HCT116 (cell line): ENCODE measurements at regions not wholly inside any gene's neighbourhood (a gene's known extent, or its start where the extent isn't known, plus 50 kb on each side); places are given as distances from the start of the nearest gene placed in this dataset.

Source experiments
- ATAC-seq: fragments of 200-7000 bp; cut with Tn5 transposase; 2 replicates; pipeline ENCODE4 v1.9.1; 2020; ENCODE audit warnings: mild to moderate bottlenecking, moderate library complexity
- BruUV-seq: library from RNA; stranded (reverse); fragments of 400-500 nt; replicated peaks from 2 replicates; lab custom pipeline; 2021; lab: Mats Ljungman, UMichigan
- CTCF ChIA-PET: fragments of 300-600 bp; sonication (Branson Sonifier 250); formaldehyde crosslinking; loops from one replicate; lab custom pipeline; 2021; ENCODE audit warnings: antibody characterized with exemption; lab: Charles Lee
- POLR2A ChIA-PET: fragments of 300-600, 350-600 bp; sonication (Branson Sonifier 250); formaldehyde crosslinking; loops from one replicate; lab custom pipeline; 2021; ENCODE audit warnings: antibody characterized with exemption; lab: Charles Lee
- RAD21 ChIA-PET, 2 experiments: fragments of 300-600 bp; sonication (Branson Sonifier 250); formaldehyde crosslinking; loops; one replicate each; lab custom pipeline; 2023; ENCODE audit warnings: low total read pairs in 2 of 2; ENCODE audit not compliant: uncharacterized antibody in 2 of 2, unreplicated experiment in 2 of 2, low non-redundant PET in 1 of 2; lab: Charles Lee
- DNase-seq: peaks from one replicate; pipeline ENCODE4 v3.0.0-alpha.2; 2010; ENCODE audit warnings: low read depth, low spot score
- H2AFZ ChIP-seq: fragments of 200-600 bp; shearing (Covaris generic), sonication (generic); 2 replicates; pipeline ENCODE4 v1.6.1; 2017; ENCODE audit warnings: low read depth, mixed run types, mixed read lengths, antibody characterized with exemption, low read length; ENCODE audit not compliant: poor library complexity, severe bottlenecking
- H3K27ac ChIP-seq: 2 replicates; pipeline ENCODE4 v1.5.1; 2012; ENCODE audit warnings: low read depth, low read length
- H3K27me3 ChIP-seq: fragments of 200-600 bp; sonication (generic); 2 replicates; pipeline ENCODE4 v1.6.1; 2016; ENCODE audit warnings: mixed run types, low read length, mixed read lengths; ENCODE audit not compliant: insufficient read depth
- H3K36me3 ChIP-seq, 2 experiments: fragments of 200-500 bp in 1 of 2; fragments of 200-600 bp in 1 of 2; sonication (Bioruptor generic) in 1 of 2; sonication (generic) in 1 of 2; 2 replicates each; pipeline versions ENCODE4 v1.5.1 to v1.6.1; 2014 to 2016; ENCODE audit warnings: low read length in 2 of 2, inconsistent platforms in 1 of 2, mixed read lengths in 1 of 2, mixed run types in 1 of 2; ENCODE audit not compliant: insufficient read depth in 2 of 2, control insufficient read depth in 1 of 2
- H3K4me1 ChIP-seq, 2 experiments: fragments of 200-600 bp in 1 of 2; sonication (generic) in 1 of 2; 2 replicates each; pipeline versions ENCODE4 v1.5.1 to v1.6.1; 2012 to 2017; ENCODE audit warnings: low read length in 2 of 2, inconsistent platforms in 1 of 2, mild to moderate bottlenecking in 1 of 2, mixed read lengths in 1 of 2, mixed run types in 1 of 2, moderate library complexity in 1 of 2; ENCODE audit not compliant: insufficient read depth in 2 of 2, control insufficient read depth in 1 of 2
- H3K4me2 ChIP-seq: fragments of 200-600 bp; sonication (generic); 2 replicates; pipeline ENCODE4 v1.6.1; 2017; ENCODE audit warnings: mixed run types, low read length, mixed read lengths
- H3K4me3 ChIP-seq, 2 experiments: fragments of 200-600 bp in 1 of 2; sonication (generic) in 1 of 2; replicated peaks in 1 of 2; 2 replicates each; pipeline ENCODE4 v1.5.1; 2011 to 2016; ENCODE audit warnings: low read length in 2 of 2, control low read depth in 1 of 2, low read depth in 1 of 2, mild to moderate bottlenecking in 1 of 2, mixed read lengths in 1 of 2, mixed run types in 1 of 2
- H3K79me2 ChIP-seq: fragments of 200-600 bp; sonication (generic); 2 replicates; pipeline ENCODE4 v1.6.1; 2017; ENCODE audit warnings: mild to moderate bottlenecking, mixed run types, low read length, moderate library complexity, mixed read lengths; ENCODE audit not compliant: insufficient read depth
- H3K9ac ChIP-seq: fragments of 200-600 bp; sonication (generic); 2 replicates; pipeline ENCODE4 v1.6.1; 2016; ENCODE audit warnings: low read length, mixed read lengths
- H3K9me2 ChIP-seq: fragments of 200-600 bp; sonication (generic), shearing (Covaris generic); 2 replicates; pipeline ENCODE4 v1.6.1; 2017; ENCODE audit warnings: mixed run types, mild to moderate bottlenecking, moderate library complexity; ENCODE audit not compliant: insufficient read depth
- H3K9me3 ChIP-seq, 2 experiments: fragments of 200-500 bp in 1 of 2; fragments of 200-600 bp in 1 of 2; sonication (Bioruptor generic) in 1 of 2; sonication (generic) in 1 of 2; 2 replicates each; pipeline ENCODE4 v1.6.1; 2014 to 2017; ENCODE audit warnings: low read length in 2 of 2, mixed read lengths in 2 of 2, inconsistent platforms in 1 of 2, low read depth in 1 of 2, mild to moderate bottlenecking in 1 of 2, mixed run types in 1 of 2, moderate library complexity in 1 of 2; ENCODE audit not compliant: control insufficient read depth in 1 of 2, insufficient read depth in 1 of 2
- H4K20me1 ChIP-seq: fragments of 200-600 bp; sonication (generic), shearing (Covaris generic); 2 replicates; pipeline ENCODE4 v1.6.1; 2017; ENCODE audit warnings: mixed run types, mild to moderate bottlenecking, moderate library complexity; ENCODE audit not compliant: insufficient read depth
- ATF3 ChIP-seq: IDR thresholded peaks from 2 replicates; pipeline ENCODE4 v1.6.1; 2012
- CBX3 ChIP-seq: IDR thresholded peaks from 2 replicates; pipeline ENCODE4 v1.6.1; 2012; ENCODE audit warnings: low read depth
- EGR1 ChIP-seq: IDR thresholded peaks from 2 replicates; pipeline ENCODE4 v1.6.1; 2012; ENCODE audit warnings: low read depth
- EZH2 ChIP-seq: fragments of 200-600 bp; sonication (generic); IDR thresholded peaks from 2 replicates; pipeline ENCODE4 v1.6.1; 2017; ENCODE audit warnings: antibody characterized with exemption, mixed run types
- FOSL1 ChIP-seq: IDR thresholded peaks from 2 replicates; pipeline ENCODE4 v1.6.1; 2012; ENCODE audit warnings: low read depth
- RAD21 ChIP-seq: IDR thresholded peaks from 2 replicates; pipeline ENCODE4 v1.6.1; 2012; ENCODE audit warnings: low read depth, mild to moderate bottlenecking
- SIN3A ChIP-seq: IDR thresholded peaks from 2 replicates; pipeline ENCODE4 v1.6.1; 2012; ENCODE audit warnings: low read depth
- YY1 ChIP-seq: IDR thresholded peaks from 2 replicates; pipeline ENCODE4 v1.6.1; 2011; ENCODE audit warnings: low read length, low read depth, moderate library complexity, mild to moderate bottlenecking; ENCODE audit not compliant: insufficient replicate concordance; ENCODE audit errors: extremely low read depth
- ZBTB33 ChIP-seq: IDR thresholded peaks from 2 replicates; pipeline ENCODE4 v1.6.1; 2011; ENCODE audit warnings: mild to moderate bottlenecking, low read length, moderate library complexity; ENCODE audit not compliant: insufficient replicate concordance; ENCODE audit errors: extremely low read depth
- ZNF274 ChIP-seq: fragments of 200-500 bp; sonication (Bioruptor generic); IDR thresholded peaks from 2 replicates; pipeline ENCODE4 v1.6.1; 2014; ENCODE audit warnings: mild to moderate bottlenecking, low read depth, low read length, inconsistent platforms
- intact Hi-C: fragments of 100-400 bp; cut with micrococcal nuclease; formaldehyde crosslinking; loops from 2 replicates; pipeline ENCODE4 v1.10.0; 2022
- TF ChIP-seq, protein P1 (sequence below): IDR thresholded peaks from 2 replicates; pipeline ENCODE4 v1.6.1; 2012; ENCODE audit warnings: low read depth
- TF ChIP-seq, protein P2 (sequence below): IDR thresholded peaks from 2 replicates; pipeline ENCODE4 v1.6.1; 2012

DNA sequence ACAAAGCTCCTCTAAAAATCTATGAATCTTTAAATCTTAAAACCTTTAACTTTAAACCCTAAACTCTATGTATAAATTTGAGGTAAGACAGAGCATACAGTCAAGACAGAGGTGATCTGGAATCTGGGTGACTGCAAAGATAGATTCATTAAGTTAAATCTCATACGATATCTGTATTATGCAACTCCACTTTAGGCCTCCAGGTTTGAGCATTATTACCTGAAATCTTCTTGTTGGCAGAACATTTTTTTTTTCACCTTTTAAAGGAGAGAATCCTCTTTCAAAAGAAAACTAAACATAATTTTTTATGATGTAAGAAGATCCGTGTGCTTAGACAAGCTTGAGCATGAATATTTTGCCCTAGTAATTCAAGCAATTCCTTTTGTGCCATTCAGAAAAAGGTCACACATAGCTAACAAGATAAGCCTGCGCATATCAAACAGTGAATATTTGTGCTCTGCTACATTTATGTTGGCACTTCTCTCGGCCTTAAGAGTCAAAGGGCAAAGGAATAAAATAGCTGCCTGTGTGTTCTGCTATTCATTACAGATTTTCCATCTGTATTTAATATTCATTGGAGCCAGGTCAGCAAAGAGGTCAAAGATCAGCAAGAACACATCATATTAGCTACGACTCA is 163.3 kb downstream of the TMTC3 start:
- no peaks in the 10 kb centered on the region for H4K20me1 ChIP-seq
- ATAC-seq = no peak
- peaks cover 0 to 18% of the 10 kb centered on the region in 2 experiments; a peak in 2 of 4 replicates for H3K4me1 ChIP-seq
- no peaks in the 10 kb centered on the region; the same call in 1 of the 2 replicates for H3K9me2 ChIP-seq
- H2AFZ ChIP-seq = no peak overlapping the region
- H3K79me2 ChIP-seq = no peaks in the 10 kb centered on the region
- no peaks in the 10 kb centered on the region for H3K27me3 ChIP-seq
- H3K36me3 ChIP-seq = no peaks in the 10 kb centered on the region; a peak in 1 of 4 replicates
- no TSS peak for BruUV-seq
- ChIA-PET RAD21 (interaction anchor here in 1 of 2 experiments (0.6 kb wide), 1 partner anchor 12 kb away, joined by 3 read pairs; no protein-coding TSS in a partner anchor), POLR2A (no interaction called here), CTCF (no interaction called here)
- DNase-seq = no peak
- no peak overlapping the region for H3K27ac ChIP-seq
- H3K9ac ChIP-seq = no peak overlapping the region
- H3K4me3 ChIP-seq = no peak overlapping the region
- no peak overlapping the region for H3K4me2 ChIP-seq
- intact Hi-C loops = no loop called here
- TF ChIP-seq SIN3A (no peak), RAD21 (no peak), FOSL1 (no peak), YY1 (no peak), ZNF274 (no peak), EGR1 (no peak), ZBTB33 (no peak), EZH2 (no peak), CBX3 (no peak), ATF3 (no peak)
- TF ChIP-seq, protein P1, sequence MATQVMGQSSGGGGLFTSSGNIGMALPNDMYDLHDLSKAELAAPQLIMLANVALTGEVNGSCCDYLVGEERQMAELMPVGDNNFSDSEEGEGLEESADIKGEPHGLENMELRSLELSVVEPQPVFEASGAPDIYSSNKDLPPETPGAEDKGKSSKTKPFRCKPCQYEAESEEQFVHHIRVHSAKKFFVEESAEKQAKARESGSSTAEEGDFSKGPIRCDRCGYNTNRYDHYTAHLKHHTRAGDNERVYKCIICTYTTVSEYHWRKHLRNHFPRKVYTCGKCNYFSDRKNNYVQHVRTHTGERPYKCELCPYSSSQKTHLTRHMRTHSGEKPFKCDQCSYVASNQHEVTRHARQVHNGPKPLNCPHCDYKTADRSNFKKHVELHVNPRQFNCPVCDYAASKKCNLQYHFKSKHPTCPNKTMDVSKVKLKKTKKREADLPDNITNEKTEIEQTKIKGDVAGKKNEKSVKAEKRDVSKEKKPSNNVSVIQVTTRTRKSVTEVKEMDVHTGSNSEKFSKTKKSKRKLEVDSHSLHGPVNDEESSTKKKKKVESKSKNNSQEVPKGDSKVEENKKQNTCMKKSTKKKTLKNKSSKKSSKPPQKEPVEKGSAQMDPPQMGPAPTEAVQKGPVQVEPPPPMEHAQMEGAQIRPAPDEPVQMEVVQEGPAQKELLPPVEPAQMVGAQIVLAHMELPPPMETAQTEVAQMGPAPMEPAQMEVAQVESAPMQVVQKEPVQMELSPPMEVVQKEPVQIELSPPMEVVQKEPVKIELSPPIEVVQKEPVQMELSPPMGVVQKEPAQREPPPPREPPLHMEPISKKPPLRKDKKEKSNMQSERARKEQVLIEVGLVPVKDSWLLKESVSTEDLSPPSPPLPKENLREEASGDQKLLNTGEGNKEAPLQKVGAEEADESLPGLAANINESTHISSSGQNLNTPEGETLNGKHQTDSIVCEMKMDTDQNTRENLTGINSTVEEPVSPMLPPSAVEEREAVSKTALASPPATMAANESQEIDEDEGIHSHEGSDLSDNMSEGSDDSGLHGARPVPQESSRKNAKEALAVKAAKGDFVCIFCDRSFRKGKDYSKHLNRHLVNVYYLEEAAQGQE = no peak
- TF ChIP-seq, protein P2, sequence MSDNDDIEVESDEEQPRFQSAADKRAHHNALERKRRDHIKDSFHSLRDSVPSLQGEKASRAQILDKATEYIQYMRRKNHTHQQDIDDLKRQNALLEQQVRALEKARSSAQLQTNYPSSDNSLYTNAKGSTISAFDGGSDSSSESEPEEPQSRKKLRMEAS = no peak
- no peaks in the 10 kb centered on the region for H3K9me3 ChIP-seq
